HG02610 (cell line): ENCODE measurements at regions not wholly inside any gene's neighbourhood (a gene's known extent, or its start where the extent isn't known, plus 50 kb on each side); places are given as distances from the start of the nearest gene placed in this dataset.

Source experiments
- ATAC-seq: cut with Tn5 transposase; IDR thresholded peaks from one replicate; pipeline ENCODE4 v1.9.1; 2021; ENCODE audit warnings: mild to moderate bottlenecking, moderate library complexity; ENCODE audit not compliant: unreplicated experiment

- no peak for ATAC-seq
Measured at GRCh38 chr13:78802912-78803311, 144.0 kb upstream of the OBI1 start.

GRCh38 chr13:78787190-78787589 lies 128.2 kb upstream of the OBI1 start:
- no peak for ATAC-seq

GRCh38 chr13:78786459-78786858 lies 127.5 kb upstream of the OBI1 start:
- ATAC-seq, result no peak

DNA sequence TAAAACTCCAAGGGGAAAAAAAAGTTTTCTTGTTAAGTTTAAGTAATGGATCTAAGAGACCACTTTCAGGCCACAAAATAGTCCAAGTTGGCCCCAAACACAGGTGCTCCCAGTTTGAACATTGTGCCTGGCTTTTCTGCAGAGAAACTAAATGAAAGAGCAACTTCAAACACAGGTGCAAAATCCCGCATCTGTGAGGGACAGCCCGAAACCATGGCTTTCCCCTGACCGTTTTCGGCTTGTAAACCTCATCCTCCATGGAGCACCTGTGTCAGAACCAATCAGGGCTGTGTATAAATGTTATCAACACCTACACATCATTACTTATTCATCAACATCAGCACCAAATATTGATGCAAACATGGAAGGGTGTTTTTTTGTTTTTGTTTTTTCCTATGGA lies 126.8 kb upstream of the OBI1 start:
- ATAC-seq, result no peak

DNA sequence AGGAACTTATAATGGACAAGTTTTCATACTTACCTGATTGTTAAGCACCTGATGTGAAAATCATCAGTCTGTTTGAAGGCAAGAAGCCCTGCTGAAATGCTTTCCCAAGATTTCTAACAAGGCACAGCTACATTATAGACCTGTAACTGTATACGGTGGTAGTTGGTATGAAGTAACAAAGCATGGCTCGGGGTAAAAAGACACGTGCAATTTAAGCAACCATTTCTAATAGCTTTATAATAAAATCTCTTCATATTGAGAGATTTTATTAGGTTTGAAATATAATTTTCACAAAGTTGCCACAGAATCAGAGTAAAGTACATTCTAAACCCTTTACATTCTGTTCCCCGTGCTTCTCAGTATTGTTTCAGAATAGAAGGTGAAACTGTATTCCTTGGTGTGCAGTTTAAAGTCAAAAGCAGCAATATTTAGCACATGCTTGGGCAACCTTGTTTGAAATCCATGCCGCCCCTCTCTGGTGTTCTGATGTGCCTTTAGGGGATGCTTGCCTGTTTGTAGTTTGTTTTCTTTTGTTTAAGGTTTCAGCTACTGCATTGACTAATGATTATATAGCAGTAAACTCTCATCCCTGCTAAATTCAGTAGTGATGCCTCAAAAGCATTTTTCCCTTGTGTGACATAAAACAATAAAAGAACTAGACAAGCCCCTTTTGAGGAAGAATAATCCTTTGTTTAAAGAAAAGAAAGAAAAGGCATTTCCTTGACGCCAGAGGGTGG lies 125.2 kb upstream of the OBI1 start:
- no peak for ATAC-seq

DNA sequence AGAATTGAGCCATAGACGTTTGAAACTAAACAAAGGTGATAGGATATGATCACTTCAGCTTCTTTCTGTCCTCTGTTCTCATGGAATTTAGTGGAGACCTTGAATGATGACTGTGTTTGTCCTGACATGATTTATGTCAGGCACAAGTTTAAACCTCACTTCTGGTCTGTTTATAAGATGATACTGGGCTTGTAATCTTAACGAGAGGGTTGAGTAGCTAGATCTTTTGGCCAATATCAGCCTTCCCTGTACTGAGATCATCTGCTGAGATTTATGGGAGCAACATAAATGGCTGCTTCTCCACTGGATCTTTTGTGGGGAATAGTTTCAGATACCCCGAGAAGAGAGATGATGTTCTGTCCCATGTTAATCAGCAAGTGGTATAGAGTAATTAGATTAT lies 121.8 kb upstream of the OBI1 start:
- ATAC-seq, result no peak

DNA sequence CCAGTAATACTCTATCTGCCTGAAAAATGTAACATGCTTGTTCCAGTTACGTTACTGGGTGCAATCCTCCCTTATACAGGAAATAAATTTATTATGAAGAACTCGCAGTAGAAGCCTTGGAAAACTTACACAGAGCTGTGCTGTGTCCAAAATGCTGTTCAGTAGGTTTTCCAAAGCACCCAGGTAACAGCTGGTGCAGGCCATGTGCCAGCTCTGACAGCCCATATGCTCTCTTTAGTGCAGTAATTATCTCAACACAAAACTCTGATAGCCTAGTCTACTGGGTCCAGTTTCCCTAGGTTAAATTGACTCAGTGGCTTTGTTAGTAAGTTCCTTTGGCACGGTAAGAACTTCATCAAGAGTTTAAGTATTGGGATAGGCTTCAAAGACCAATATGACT lies 120.7 kb upstream of the OBI1 start:
- ATAC-seq, result no peak

- no peak for ATAC-seq
Measured at GRCh38 chr13:78777976-78778375, 119.0 kb upstream of the OBI1 start.

DNA sequence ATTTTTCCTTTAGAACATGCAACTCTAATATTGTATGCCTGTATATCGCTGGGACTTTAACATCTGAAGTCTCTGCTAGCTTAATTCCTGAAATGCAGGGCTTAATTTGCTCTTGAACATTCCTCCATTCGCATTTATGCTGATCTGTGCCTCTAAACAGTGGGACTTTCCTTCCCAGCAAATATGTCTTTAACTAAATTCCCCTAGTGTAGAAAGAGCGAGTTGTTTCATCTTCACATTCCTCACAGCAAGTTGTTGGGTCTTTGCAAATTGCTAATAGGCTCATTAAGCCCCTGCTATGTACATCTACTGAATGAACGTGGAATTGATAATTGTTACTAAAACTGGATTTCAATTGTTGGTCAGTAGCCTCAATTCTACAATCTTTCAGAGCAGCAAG lies 118.4 kb upstream of the OBI1 start:
- ATAC-seq, result no peak

- no peak for ATAC-seq
Measured at GRCh38 chr13:78772933-78773332, 114.0 kb upstream of the OBI1 start.

- no peak for ATAC-seq
Measured at GRCh38 chr13:78770601-78771000, 111.6 kb upstream of the OBI1 start.

- no peak for ATAC-seq
Measured at GRCh38 chr13:78768950-78769349, 110.0 kb upstream of the OBI1 start.

GRCh38 chr13:78764665-78765064 lies 105.7 kb upstream of the OBI1 start:
- ATAC-seq, result no peak

DNA sequence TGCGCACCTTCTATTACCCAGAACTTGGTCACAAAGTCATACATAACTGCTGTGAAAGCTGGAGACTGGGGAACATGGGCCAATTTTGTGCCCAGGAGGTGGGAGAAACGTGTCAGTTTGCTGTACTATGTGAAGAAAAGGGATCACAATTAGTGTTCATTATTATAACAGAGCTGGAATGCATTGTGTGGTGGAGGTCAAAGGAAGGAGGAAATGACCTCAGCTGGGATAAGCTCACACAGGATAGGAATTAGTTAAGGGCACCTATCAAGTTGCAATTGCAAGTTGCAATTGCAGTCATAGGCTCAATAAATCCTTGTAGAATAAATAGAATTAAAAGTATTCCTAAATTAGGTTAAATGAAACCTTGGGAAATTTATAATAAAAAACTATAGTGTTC lies 103.9 kb upstream of the OBI1 start:
- no peak for ATAC-seq

GRCh38 chr13:78759704-78760103 lies 100.7 kb upstream of the OBI1 start:
- no peak for ATAC-seq

DNA sequence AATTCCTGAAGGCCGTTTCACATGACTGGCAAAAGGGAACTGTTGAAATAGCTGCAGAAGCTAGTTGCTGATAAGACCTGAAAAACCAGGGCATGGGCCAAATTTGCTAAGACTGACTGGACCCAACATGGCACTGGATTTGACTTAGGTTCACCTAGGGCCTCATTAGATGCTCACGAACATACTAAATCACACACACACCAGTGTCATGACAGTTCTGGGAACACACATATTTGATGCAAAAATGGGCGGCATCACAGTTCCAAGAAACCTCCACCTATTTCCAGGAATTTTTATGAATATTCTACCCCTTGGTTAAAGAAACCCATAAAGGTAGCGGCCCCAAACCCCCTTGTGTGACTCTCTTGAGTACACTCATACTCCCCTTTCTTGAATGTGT lies 99.6 kb upstream of the OBI1 start:
- no peak for ATAC-seq

DNA sequence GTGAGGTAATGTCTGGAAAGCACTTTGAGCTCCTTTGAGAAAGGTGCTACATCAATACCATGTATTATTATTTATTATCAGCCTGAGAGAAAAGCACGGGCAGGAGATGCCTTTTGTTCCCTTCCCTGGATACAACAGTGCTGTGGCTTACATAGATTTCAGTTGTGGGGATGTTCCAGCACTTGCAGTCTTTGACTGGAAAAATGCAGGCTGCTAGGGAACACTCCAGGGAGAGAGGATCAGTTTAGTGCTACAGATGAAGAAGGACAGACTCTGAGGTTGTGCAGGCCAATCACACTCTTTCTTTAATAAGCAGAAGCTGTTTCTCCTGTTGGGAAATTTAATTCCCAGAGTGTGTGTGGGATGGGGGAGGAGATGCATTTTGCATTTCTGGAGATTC lies 94.5 kb upstream of the OBI1 start:
- ATAC-seq, result no peak

GRCh38 chr13:78750735-78751134 lies 91.8 kb upstream of the OBI1 start:
- ATAC-seq, result no peak

DNA sequence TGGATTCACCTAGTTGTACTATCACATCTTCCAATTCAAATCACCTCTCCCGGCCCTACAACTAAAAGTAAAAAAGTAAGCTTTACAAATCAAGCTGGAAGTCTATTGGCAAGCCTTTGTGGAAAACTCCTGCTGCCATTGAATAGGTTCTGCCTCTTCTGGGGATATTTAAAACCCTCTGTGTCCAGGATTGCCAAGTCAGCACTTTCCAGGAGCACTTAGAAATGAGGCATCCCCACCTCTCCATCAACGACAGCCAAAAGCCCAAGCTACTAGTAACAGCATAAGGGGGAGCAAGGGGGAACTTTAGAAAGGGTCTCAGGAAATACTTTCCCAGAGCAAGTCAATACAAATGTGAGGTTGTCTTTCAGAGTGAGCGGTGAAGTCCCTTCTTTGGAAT lies 85.0 kb upstream of the OBI1 start:
- no peak for ATAC-seq

- ATAC-seq, result no peak
Measured at GRCh38 chr13:78742659-78743058, 83.7 kb upstream of the OBI1 start.

DNA sequence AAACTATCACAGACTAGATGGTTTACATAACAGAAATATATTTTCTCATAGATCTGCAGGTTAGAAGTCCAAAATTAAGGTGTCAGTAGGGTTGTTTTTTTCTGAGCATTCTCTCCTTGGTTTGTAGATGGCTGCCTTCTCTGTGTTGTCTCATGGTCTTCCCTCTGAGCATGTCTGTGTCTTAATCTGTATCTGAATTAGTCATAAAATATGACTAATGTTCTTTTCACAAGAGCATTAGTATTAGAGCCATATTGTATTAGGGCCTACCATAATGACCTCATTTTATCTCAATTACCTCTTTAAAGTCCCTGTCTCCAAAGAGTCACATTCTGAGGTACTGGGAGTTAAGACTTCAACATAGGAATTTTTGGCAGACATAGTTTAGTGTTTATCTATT lies 77.2 kb upstream of the OBI1 start:
- ATAC-seq, result no peak

- no peak for ATAC-seq
Measured at GRCh38 chr13:78732445-78733017, 73.6 kb upstream of the OBI1 start.

DNA sequence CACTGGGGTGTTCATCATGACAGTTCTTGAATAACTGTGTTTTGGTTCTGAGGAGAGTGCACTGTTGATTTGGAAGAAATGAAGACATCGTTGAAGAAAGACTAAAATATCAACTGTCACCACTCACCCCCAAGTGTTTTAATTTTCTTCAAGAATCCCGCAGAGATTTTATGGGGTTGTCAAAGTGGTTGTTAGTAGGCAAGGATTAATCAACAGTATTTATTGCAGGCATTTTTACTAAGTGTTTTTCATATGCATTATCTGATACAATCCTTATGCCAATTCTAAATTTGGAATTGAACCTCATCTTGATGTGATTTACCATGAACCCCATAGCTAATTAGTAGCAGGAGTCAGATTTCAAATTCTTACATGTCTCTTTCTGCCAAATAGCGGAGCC lies 63.7 kb upstream of the OBI1 start:
- no peak for ATAC-seq
